NCI-H460 (cell line): ENCODE measurements at regions not wholly inside any gene's neighbourhood (a gene's known extent, or its start where the extent isn't known, plus 50 kb on each side); places are given as distances from the start of the nearest gene placed in this dataset.

Experiments
- DNase-seq: peaks from one replicate; pipeline ENCODE4 v3.0.0-alpha.2; 2016; ENCODE audit warnings: low read depth; ENCODE audit errors: extremely low read depth

DNA sequence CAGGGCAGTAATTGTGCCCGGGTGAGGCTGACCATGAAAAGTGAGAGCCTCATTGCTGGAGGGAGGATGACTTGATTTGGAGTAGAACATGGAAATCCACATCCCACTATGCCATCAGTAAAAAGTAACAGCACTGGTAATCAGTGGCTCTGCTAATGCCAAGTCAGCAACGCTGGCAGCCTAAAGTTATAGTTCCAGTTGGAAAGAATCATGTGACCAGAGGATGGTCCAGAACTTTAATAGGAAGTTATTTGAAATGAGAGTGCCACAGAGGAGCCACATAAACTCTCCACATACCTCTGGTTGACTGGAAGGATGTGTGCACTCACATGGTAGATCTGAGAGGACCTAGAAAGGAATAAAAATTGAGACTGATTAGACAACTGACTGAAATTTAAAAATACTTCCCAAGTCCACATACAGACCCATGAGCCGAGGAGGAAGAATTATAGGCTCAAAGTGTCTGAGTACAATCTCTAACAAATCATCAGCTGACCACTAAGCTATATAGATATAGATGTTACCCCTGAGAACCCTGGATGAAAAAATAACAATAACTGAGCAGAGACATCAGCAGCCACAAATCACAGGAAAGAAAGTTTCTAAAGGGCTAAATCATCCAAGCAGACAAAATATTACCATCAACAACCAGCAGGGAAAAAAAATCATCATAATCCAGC lies 346.8 kb downstream of the STK39 start:
- DNase-seq: no peak

DNA sequence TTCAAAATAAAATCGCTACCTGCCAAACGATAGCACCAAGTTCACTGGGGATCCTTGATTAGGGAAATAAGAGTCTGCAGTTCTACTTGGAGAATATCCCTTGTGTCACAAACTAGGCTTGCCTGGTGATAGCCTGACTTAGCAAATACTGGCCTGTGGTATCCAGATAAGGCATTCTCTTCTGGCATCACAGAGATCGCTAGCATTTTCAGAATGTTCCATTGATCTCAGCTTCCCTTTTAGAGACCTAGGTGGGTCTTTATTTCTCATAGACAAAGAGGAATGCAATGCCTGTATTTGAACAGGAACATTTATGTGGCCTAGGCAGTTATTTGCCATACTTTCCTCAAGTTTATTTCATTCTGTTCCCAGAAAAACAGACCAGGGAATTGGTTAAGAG lies 349.1 kb downstream of the STK39 start:
- no peak for DNase-seq

DNA sequence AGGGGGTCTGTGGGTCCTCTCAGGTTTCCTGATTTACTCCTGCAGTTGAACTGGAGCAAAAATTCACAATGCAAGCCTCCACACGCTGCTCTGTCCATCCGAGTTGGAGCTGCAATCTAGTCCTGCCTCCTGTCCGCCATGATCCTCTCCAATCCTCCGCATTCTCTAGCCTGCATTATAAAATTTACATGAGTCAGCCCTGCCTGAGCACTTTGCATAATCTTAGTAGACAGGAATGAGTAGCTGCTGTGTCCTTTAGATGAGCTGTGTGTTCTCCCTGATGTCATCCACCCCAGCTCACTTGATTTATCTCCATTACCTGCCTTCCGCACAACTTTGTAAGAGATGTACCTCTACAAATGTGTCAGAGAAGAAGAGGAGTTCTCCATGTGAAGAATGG lies 355.6 kb downstream of the STK39 start:
- DNase-seq: no peak

DNA sequence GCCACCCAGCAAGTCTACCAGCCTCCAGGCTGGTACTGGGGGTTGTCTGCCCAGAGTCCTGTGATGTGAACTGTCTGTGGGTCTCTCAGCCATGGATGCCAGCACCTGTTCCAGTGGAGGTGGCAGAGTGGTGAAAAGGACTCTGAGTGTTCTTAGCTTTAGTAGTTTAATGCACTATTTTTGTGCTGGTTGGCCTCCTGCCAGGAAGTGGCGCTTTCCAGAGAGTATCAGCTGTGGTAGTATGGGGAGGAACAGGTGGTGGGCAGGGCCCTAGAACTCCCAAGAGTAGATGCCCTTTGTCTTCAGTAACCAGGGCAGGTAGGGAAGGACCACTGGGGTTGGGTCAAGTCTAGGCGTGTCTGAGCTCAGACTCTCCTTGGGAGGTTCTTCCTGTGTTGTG lies 356.7 kb downstream of the STK39 start:
- DNase-seq: no peak

DNA sequence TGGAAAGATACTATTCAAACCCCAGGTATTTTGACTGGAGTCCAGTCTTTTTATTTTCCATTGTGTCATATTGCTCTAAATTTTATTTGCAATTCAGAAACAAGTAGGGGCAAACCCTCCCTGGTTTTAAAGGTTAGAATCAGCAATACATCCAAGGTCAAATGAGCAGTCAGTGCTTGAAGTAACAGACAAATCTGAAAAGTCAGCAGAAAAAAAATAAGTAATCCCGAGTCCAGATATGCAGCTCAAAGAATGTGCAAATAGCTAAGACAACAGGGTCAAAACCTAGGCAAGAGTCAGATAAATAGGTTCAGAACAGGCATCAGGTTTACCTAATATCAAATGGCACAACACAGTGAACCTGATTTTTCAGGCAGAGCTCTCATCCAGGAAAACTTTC lies 367.0 kb downstream of the STK39 start:
- DNase-seq: no peak

DNA sequence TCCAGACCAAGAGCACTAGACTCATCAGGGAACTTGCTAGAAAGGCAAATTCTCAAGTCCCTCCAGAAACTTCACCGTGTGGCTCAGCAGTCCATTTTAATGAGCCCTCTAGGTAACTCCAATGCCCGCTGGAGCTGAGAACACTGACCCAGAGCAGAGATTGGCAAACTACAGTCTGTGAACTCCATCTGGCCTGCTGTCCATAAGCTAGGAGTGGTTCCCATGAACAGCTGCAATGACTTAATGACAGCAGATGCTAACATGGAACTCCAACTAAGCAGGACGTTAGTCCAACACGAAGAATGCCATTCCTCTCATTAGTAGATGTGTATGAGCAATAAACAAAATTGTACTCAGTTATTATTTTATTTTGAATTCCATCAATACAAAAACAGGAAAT lies 371.9 kb downstream of the STK39 start:
- no peak for DNase-seq

DNA sequence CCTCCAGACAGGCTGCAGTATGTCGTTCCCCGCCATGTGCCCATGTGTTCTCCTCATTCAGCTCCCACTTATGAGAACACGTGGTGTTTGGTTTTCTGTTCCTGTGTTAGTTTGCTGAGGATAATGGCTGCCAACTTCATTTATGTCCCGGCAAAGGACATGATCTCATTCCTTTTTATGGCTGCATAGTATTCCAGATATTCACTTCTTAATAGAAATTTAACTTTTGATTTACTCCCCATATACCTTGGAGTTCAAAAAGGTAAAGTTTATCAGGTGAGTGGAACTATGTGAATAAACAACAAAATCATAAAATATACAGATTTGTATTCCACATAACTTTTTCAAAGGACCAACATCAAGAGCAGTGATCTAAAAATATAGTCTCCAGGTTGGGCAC lies 372.6 kb downstream of the STK39 start:
- DNase-seq: no peak

DNA sequence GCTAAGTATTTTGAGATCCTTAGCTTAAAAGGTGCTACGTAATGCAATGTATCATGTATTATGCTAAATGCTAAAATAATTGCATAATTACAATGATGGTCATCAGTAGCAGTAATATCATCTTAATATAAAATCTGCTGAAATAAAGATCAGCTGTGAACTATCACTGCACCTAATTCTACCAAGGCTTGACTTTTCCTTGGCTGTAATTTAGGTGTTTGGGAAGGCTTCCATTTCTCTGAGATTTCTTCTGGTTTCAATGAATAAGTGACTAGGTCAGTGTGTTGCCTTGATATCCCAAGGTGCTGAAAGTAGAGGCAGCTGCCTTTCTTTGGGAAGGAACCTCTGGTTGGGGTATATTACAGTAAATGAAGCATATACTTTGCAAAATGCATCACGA lies 376.1 kb downstream of the STK39 start:
- no peak for DNase-seq

DNA sequence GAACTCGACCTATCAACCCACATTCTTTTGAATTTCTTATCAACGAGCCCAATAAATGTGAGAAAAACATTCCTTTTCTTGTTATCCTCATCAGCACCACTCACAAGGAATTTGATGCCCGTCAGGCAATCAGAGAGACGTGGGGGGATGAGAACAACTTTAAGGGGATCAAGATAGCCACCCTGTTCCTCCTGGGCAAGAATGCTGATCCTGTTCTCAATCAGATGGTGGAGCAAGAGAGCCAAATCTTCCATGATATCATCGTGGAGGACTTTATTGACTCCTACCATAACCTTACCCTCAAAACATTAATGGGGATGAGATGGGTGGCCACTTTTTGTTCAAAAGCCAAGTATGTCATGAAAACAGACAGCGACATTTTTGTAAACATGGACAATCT lies 378.2 kb downstream of the STK39 start:
- no peak for DNase-seq

DNA sequence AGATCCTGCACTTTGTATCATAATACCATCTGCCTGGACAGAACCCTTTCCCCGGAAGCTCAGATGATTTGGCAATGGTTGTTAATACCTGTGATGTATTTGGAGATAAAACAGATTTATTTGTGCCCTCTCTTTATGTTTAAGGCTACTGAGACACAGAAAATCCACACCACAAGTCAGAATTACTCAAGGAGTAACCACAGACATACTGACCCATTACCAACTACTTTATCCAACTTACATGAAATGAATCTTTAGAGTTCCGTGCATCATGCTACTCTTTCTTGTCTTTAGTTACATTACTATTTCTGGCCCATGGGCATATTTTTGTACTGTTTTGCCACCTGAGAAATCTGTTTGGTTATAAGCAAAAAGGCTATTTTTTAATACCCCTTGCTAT lies 384.0 kb downstream of the STK39 start:
- no peak for DNase-seq

DNA sequence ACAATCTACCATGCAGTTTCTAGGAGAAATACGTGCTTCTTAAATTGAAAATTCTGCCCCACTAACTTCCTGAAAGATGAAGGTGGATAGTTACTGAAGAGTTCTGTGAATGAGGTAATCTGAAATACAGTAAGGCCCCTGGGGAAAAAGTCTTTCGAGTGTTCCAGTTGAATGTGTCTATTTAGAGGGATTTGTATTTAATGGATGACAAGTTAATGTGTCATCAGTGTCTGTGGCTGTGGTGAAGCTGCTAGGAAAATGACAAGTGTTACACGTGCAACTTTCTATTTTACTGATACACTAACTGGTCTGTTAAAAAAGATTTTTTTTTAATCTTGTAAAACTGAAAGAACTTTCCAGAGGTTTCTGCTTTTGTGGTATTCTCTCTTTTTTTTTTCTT lies 384.6 kb downstream of the STK39 start:
- no peak for DNase-seq

DNA sequence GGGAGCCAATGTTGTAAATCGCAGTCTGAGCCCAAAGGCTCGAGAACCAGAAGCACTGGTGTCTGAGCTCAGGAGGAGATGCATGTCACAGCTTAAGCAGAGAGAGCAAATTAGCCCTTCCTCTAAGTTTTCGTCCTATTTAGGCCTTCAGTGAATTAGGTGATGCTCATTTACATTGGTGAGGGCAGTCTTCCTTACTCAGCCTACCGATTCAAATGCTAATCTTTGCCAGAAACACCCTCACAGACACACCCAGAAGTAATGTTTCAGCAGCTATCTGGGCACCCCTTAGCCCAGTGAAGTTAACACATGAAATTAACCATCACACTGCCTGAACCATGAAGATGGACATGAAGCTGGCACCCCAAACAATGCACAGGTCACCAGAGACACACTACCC lies 385.1 kb downstream of the STK39 start:
- no peak for DNase-seq

DNA sequence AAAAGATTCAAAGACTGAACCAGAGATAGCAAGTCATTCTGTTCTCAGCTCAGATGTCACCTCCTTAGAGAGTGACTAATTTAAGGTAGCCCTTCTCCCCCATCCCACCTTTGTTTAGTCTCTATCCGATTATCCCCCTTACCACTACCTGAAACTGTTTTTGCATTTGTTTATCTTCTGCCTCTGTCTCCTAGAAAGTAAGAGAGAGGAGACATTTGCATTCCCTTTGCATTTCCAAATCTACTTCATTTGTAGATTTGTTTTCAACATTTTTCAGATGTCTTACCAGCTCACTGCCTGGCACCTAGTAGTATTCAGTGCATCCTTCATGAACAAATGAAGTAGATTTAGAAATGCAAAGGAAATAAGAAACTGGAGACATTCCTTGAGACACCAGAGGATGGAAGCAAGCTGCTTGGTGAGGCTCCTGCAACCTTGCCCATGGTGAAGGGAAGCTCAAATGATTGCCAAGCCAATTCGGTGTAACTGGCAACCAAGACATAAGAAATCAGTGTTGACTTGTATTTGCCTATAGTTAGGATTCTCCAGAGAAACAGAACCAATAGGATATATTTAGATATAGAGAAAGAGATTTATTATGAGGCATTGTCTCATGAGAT lies 385.7 kb downstream of the STK39 start:
- DNase-seq: no peak

DNA sequence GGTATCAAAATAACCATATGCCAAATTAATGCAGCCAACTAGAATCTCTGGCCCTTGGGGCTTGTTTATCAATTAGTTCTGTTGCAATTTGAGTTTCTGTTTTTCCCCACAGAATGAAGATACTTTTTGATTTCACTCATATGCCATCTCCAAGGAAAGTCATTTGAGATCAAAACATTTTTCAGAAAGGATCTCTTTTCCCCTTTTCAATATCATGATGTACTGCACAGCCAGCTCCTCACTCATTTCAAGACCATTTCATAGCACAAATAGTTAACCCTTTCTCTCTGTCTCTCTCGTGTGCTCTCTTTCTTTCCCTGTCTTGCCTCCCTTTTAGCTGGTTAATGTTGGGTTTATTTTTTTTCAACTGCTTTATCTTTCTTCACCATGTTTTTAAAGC lies 387.3 kb downstream of the STK39 start:
- DNase-seq: no peak

DNA sequence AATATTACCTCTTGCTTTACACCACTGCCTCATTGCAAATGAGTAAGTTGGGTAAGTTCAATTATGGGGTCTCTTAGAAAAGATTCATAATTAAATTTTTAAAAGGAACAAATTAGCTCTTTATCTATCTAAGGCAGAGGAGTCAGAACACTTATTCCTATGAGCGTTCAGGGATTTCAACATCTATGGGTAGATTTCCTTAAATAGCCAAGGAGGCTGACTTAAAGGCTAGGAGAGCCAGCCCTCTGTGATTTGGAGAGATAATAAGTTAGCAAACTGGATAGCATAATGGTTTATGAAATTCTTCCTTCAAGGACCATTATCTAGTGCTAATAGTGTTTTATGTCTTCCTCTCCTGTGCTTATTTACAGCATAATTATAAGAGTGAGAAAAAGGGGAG lies 387.7 kb downstream of the STK39 start:
- DNase-seq: no peak

DNA sequence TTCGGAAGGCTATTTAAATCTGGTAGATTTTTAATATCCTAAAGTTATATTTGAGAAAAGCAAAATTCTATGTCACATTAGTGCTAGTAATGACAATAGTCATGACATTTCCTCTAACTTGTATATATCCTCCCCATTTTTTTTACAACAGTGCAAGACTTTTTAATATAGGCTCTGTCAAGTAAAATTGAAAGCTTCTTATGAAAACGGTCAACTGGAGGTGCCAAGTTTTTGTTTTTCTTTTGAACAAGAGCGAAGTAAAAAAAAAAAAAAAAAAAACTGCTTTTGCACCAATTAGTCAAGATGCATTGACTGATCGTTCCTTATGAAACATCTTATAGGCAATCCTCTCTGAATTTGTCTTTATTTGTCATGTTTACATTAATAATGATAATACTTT lies 389.3 kb downstream of the STK39 start:
- DNase-seq: no peak

DNA sequence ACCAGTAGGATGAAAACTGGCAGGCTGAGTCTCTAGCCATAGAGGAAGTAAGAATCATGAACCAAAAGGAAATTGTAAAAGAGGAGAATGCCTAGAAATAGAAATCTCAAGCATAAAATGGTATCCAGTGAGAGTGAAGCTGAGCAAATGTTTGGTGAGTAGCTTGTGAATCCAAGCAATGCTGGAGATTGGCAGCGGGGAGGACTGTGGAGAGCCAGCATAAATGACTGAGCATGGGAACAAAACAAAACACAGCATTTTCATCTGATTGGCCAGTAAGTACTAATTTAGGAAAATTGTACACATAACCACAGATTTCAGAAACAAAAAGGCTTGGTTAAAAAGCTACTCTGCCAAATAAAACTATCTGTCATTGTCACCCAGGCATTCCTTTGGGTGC lies 390.0 kb downstream of the STK39 start:
- DNase-seq: no peak

DNA sequence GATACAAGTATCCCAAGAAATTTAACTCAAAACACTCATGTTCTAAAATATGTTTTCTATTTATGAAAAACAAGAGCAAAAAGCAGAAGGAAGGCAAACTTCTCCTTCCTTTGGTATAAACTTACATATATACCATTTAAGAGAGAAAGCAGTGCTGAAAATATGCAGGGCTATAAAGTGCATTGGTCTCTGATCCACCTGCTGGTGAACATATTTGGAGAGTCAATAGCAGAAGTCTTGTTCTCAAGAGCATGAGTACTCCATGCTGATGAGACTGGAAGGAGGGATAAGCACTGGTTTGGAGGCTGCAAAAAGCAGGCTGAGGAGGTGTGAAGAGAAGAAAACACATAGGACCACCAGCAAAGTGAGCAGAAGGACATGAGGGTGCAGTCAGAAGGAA lies 391.2 kb downstream of the STK39 start:
- DNase-seq: no peak

DNA sequence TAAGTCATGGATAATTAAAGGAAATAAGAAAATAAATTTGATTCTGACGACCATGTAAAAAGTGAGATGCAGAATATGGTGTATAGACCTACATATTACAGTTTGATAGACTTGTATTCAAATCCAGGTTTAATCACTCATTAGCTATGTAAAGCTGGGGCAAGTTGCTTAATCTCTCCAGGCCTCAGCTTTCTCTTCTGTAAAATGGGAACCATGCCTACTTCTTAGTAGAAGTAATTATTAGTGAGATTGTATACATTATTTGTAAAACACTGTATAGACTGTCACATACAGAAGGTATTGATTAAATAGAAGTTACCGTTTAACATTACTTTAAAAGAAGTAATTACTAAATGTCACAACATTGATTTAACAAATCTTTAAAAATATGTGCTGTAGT lies 392.2 kb downstream of the STK39 start:
- DNase-seq: no peak

DNA sequence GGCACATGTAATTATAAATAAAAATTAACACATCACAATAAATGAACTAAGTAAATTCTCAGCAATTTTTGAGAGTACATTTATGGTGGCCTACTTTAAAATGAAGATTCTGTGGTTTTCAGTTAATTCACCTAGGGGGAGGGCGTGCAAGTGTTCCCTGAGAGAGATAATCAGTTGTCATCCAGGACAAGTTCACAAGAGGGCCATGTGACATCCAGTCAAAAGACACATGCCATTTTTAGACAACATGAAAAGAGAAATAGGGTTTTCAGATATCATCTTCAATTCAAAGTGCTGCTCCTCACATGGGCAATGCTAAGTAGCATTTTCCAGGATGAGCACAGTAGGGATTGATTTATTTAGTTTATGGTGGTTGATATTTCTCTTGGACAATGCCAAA lies 393.7 kb downstream of the STK39 start:
- DNase-seq: no peak

DNA sequence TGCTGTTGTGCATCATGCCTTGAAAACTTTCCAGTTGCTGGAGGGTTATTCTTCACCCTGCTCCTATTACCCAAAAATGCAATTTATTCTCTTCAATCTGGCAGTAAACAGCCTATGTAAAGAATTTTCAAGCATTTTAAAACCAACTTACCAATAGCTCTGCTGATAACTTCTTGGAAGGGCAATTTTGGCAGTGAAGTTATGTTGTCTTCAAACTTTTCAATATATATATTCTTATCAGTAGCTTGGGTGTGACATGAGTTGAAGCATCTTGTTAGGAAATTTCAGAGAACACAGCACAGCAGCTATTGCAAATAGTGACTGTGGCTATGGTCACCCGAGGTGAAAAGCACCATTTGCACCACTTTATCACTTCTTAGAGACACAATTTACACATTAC lies 395.5 kb downstream of the STK39 start:
- no peak for DNase-seq

DNA sequence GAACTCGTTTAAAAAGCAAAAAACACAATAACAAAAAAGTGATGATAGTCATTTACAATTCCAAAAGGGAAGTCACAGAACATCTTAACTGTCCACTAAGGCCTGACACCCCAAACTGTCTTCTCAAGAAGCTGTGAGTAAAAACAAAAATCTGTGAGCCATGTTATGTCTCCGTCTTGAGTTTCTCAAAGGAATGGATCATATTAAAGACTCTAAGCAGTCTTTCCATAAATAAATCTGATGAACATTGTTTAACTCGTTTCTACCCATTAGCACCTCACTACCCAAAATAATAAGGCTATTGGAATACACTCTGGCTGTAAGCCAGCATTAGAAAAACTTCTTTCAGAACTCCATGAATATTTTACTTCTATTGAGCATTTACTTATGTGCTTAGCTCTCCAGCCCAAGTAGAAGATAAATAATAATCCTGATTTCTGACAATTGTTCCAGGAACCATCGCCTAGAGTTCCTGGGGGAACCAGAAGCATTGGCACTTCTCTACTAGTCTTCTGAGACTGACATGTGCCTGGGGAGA lies 396.0 kb downstream of the STK39 start:
- DNase-seq: no peak
